H9 (cell line): ENCODE measurements at regions not wholly inside any gene's neighbourhood (a gene's known extent, or its start where the extent isn't known, plus 50 kb on each side); places are given as distances from the start of the nearest gene placed in this dataset.

Experiments
- DNase-seq: peaks from one replicate; pipeline ENCODE4 v3.0.0-alpha.2; 2017
- H2AFZ ChIP-seq: one replicate; pipeline ENCODE4 v1.6.1; 2013; ENCODE audit warnings: mild to moderate bottlenecking, low read length, control low read depth, moderate library complexity
- H2AK5ac ChIP-seq: 2 replicates; pipeline ENCODE4 v1.6.1; 2013; ENCODE audit warnings: low read length, control low read depth, mixed read lengths; ENCODE audit not compliant: insufficient read length
- H2BK120ac ChIP-seq: one replicate; pipeline ENCODE4 v1.6.1; 2013; ENCODE audit warnings: low read depth, mild to moderate bottlenecking, low read length, control low read depth, inconsistent platforms; ENCODE audit not compliant: poor library complexity, severe bottlenecking
- H2BK12ac ChIP-seq: 2 replicates; pipeline ENCODE4 v1.6.1; 2013; ENCODE audit warnings: low read length, control low read depth, mixed read lengths, low read depth; ENCODE audit not compliant: insufficient read length
- H2BK15ac ChIP-seq: 2 replicates; pipeline ENCODE4 v1.6.1; 2013; ENCODE audit warnings: low read depth, low read length, control low read depth
- H2BK20ac ChIP-seq: one replicate; pipeline ENCODE4 v1.6.1; 2013; ENCODE audit warnings: low read depth, mild to moderate bottlenecking, low read length, control low read depth, inconsistent platforms; ENCODE audit not compliant: poor library complexity, severe bottlenecking
- H2BK5ac ChIP-seq: 2 replicates; pipeline ENCODE4 v1.6.1; 2013; ENCODE audit warnings: low read length, control low read depth, mixed read lengths; ENCODE audit not compliant: insufficient read length
- H3K14ac ChIP-seq: 2 replicates; pipeline ENCODE4 v1.6.1; 2013; ENCODE audit warnings: low read length, control low read depth; ENCODE audit not compliant: insufficient read depth
- H3K18ac ChIP-seq: 2 replicates; pipeline ENCODE4 v1.6.1; 2013; ENCODE audit warnings: low read depth, mild to moderate bottlenecking, mixed read lengths, low read length, control low read depth; ENCODE audit not compliant: insufficient read length
- H3K23ac ChIP-seq: 2 replicates; pipeline ENCODE4 v1.6.1; 2013; ENCODE audit warnings: low read length, control low read depth, mixed read lengths, low read depth; ENCODE audit not compliant: insufficient read length
- H3K23me2 ChIP-seq: 2 replicates; pipeline ENCODE4 v1.6.1; 2013; ENCODE audit warnings: low read depth, mild to moderate bottlenecking, mixed read lengths, low read length, control low read depth; ENCODE audit not compliant: insufficient read length, poor library complexity, severe bottlenecking
- H3K27ac ChIP-seq: 2 replicates; pipeline ENCODE4 v1.5.1; 2013; ENCODE audit warnings: low read length, control low read depth, mixed read lengths, low read depth; ENCODE audit not compliant: insufficient read length
- H3K27me3 ChIP-seq: 2 replicates; pipeline ENCODE4 v1.6.1; 2013; ENCODE audit warnings: low read length, control low read depth, inconsistent platforms; ENCODE audit not compliant: insufficient read depth
- H3K4ac ChIP-seq: 2 replicates; pipeline ENCODE4 v1.6.1; 2013; ENCODE audit warnings: low read depth, mild to moderate bottlenecking, control low read depth, inconsistent platforms, low read length, moderate library complexity
- H3K4me1 ChIP-seq: 2 replicates; pipeline ENCODE4 v1.6.1; 2013; ENCODE audit warnings: low read length, control low read depth, inconsistent platforms; ENCODE audit not compliant: insufficient read depth
- H3K4me2 ChIP-seq: 2 replicates; pipeline ENCODE4 v1.6.1; 2013; ENCODE audit warnings: low read length, control low read depth, mixed read lengths; ENCODE audit not compliant: insufficient read length, insufficient read depth
- H3K56ac ChIP-seq: 2 replicates; pipeline ENCODE4 v1.6.1; 2013; ENCODE audit warnings: low read depth, mild to moderate bottlenecking, mixed read lengths, low read length, control low read depth; ENCODE audit not compliant: insufficient read length
- H3K79me1 ChIP-seq: 2 replicates; pipeline ENCODE4 v1.6.1; 2013; ENCODE audit warnings: low read depth, mild to moderate bottlenecking, moderate library complexity, low read length, control low read depth, inconsistent platforms; ENCODE audit not compliant: insufficient read depth, poor library complexity, severe bottlenecking
- H3K79me2 ChIP-seq: 2 replicates; pipeline ENCODE4 v1.6.1; 2013; ENCODE audit warnings: low read length, control low read depth, inconsistent platforms; ENCODE audit not compliant: insufficient read depth
- H3K9ac ChIP-seq: 2 replicates; pipeline ENCODE4 v1.6.1; 2013; ENCODE audit warnings: low read length, control low read depth, mixed read lengths; ENCODE audit not compliant: insufficient read length; ENCODE audit errors: extremely low read depth
- H3K9me3 ChIP-seq: one replicate; pipeline ENCODE4 v1.6.1; 2013; ENCODE audit warnings: low read depth, low read length, inconsistent platforms; ENCODE audit not compliant: control insufficient read depth
- H3T11ph ChIP-seq: one replicate; pipeline ENCODE4 v1.6.1; 2013; ENCODE audit warnings: mild to moderate bottlenecking, low read length, control low read depth, inconsistent platforms
- H4K20me1 ChIP-seq: one replicate; pipeline ENCODE4 v1.6.1; 2013; ENCODE audit not compliant: control insufficient read depth, insufficient read length, insufficient read depth
- H4K5ac ChIP-seq: 2 replicates; pipeline ENCODE4 v1.6.1; 2013; ENCODE audit warnings: low read depth, mild to moderate bottlenecking, mixed read lengths, low read length, control low read depth; ENCODE audit not compliant: insufficient read length
- H4K8ac ChIP-seq: replicated peaks from 2 replicates; pipeline ENCODE4 v1.6.1; 2013; ENCODE audit warnings: low read length, control low read depth, mixed read lengths, low read depth; ENCODE audit not compliant: insufficient read length
- H4K91ac ChIP-seq: 2 replicates; pipeline ENCODE4 v1.6.1; 2013; ENCODE audit warnings: low read depth, mild to moderate bottlenecking, moderate library complexity, mixed read lengths, low read length, control low read depth; ENCODE audit not compliant: insufficient read length
- H3K27ac Mint-ChIP-seq, 3 experiments: 2 replicates in 2 of 3; 3 replicates in 1 of 3; pipeline ENCODE4 v1.8.0; 2020 to 2021; ENCODE audit warnings: mixed read lengths in 3 of 3, mild to moderate bottlenecking in 1 of 3, moderate library complexity in 1 of 3
- H3K27me3 Mint-ChIP-seq: 2 replicates; pipeline ENCODE4 v1.8.0; 2021; ENCODE audit warnings: low read depth, mild to moderate bottlenecking, moderate library complexity, mixed read lengths
- H3K36me3 Mint-ChIP-seq, 3 experiments: 2 replicates in 2 of 3; 3 replicates in 1 of 3; pipeline ENCODE4 v1.8.0; 2020 to 2021; ENCODE audit warnings: low read depth in 3 of 3, mixed read lengths in 3 of 3; ENCODE audit not compliant: insufficient read depth in 1 of 3
- H3K4me1 Mint-ChIP-seq, 2 experiments: 2 replicates each; pipeline ENCODE4 v1.8.0; 2020; ENCODE audit warnings: mixed read lengths in 2 of 2
- H3K4me3 Mint-ChIP-seq, 2 experiments: 2 replicates in 1 of 2; 3 replicates in 1 of 2; pipeline ENCODE4 v1.8.0; 2020 to 2021; ENCODE audit warnings: mild to moderate bottlenecking in 2 of 2, mixed read lengths in 2 of 2, moderate library complexity in 1 of 2
- H3K9me3 Mint-ChIP-seq, 2 experiments: 2 replicates in 1 of 2; 3 replicates in 1 of 2; pipeline ENCODE4 v1.8.0; 2020; ENCODE audit warnings: mild to moderate bottlenecking in 2 of 2, mixed read lengths in 2 of 2, moderate library complexity in 1 of 2
- CTCF ChIP-seq: fragments of 200-600 bp; sonication (generic); conservative IDR thresholded peaks from 3 replicates; pipeline ENCODE4 v1.8.0; 2021; ENCODE audit warnings: antibody characterized with exemption, mild to moderate bottlenecking

- no peaks in the 10 kb centered on the region for H3K79me2 ChIP-seq
- H2AK5ac ChIP-seq = no peak overlapping the region
- Mint-ChIP-seq H3K4me1 (no peaks in the 10 kb centered on the region), H3K27ac (no peak overlapping the region), H3K9me3 (no peaks in the 10 kb centered on the region), H3K27me3 (no peaks in the 10 kb centered on the region), H3K4me3 (no peak overlapping the region), H3K36me3 (no peaks in the 10 kb centered on the region)
- TF ChIP-seq CTCF = no peak
- H3K14ac ChIP-seq = no peak overlapping the region
- no peak overlapping the region for H4K91ac ChIP-seq
- no peak overlapping the region for H3K23ac ChIP-seq
- H2BK15ac ChIP-seq = no peak overlapping the region
- no peaks in the 10 kb centered on the region for H3K4me1 ChIP-seq
- H4K8ac ChIP-seq = no peak overlapping the region
- no peaks in the 10 kb centered on the region for H4K20me1 ChIP-seq
- no peak overlapping the region for H3K9ac ChIP-seq
- no peak for DNase-seq
- no peak overlapping the region for H3K18ac ChIP-seq
- H3K27me3 ChIP-seq = no peaks in the 10 kb centered on the region
- no peaks in the 10 kb centered on the region for H3K79me1 ChIP-seq
- no peak overlapping the region for H3K4me2 ChIP-seq
- H2BK120ac ChIP-seq = no peak overlapping the region
- H2BK12ac ChIP-seq = no peak overlapping the region
- H2BK5ac ChIP-seq = no peak overlapping the region
- H2AFZ ChIP-seq = no peak overlapping the region
- H3K23me2 ChIP-seq = no peaks in the 10 kb centered on the region
- no peak overlapping the region for H3T11ph ChIP-seq
- H3K9me3 ChIP-seq = no peaks in the 10 kb centered on the region
- no peak overlapping the region for H2BK20ac ChIP-seq
- H3K4ac ChIP-seq = no peak overlapping the region
- no peak overlapping the region for H3K56ac ChIP-seq
- no peak overlapping the region for H4K5ac ChIP-seq
- H3K27ac ChIP-seq = no peak overlapping the region
These were observed 367.4 kb upstream of the GULP1 start for GRCh38 chr2:187924293-187924692.
